ENCODE measurements at regions not wholly inside any gene's neighbourhood (a gene's known extent, or its start where the extent isn't known, plus 50 kb on each side); places are given as distances from the start of the nearest gene placed in this dataset.

DNA sequence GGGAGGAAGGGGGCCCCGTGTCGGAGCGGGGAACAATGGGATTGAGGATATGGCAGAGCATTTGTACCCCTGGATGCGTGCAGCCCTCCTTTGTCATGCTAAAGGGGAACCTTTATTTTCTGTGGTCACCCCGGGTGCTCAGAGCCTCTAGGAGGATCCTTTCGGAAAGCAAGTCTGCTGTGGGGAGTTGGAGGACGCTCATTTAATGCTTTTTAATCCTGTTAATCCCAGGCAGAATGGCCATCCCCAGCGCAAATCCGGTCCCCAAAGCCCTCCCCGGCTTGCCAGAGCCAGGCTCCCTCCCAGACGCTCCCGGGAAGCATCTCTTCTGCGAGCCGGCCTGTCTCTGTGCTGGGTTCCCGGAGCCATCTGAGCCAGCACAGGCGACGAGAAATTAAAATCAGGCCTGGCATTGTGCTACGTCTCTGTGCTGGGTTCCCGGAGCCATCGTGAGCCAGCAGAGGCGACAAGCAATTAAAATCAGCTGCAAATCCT, 113.2 kb upstream of the PPP2R3B start (continued):
- TF ChIP-seq ZNF362 (tag by site-specific recombination; IDR thresholded peaks at IDR 0.05) (no peak), ZNF133 (tag by site-specific recombination; IDR thresholded peaks at IDR 0.05) (no peak), BCL11B (tag by site-specific recombination; IDR thresholded peaks at IDR 0.05; ENCODE audit: low read depth) (no peak), ZNF585B (tag by site-specific recombination; IDR thresholded peaks at IDR 0.05) (no peak), ZNF791 (tag by site-specific recombination; IDR thresholded peaks at IDR 0.05) (no peak), ZNF707 (tag by site-specific recombination; IDR thresholded peaks at IDR 0.05) (no peak), RBAK (tag by site-specific recombination; IDR thresholded peaks at IDR 0.05) (no peak), KLF7 (tag by site-specific recombination; IDR thresholded peaks at IDR 0.05; ENCODE audit: borderline replicate concordance) (no peak), GLIS2 (tag by site-specific recombination; IDR thresholded peaks at IDR 0.05) (no peak)
- TF ChIP-seq, protein P1, sequence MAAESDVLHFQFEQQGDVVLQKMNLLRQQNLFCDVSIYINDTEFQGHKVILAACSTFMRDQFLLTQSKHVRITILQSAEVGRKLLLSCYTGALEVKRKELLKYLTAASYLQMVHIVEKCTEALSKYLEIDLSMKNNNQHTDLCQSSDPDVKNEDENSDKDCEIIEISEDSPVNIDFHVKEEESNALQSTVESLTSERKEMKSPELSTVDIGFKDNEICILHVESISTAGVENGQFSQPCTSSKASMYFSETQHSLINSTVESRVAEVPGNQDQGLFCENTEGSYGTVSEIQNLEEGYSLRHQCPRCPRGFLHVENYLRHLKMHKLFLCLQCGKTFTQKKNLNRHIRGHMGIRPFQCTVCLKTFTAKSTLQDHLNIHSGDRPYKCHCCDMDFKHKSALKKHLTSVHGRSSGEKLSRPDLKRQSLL (tag by site-specific recombination; IDR thresholded peaks at IDR 0.05) = no peak

DNA sequence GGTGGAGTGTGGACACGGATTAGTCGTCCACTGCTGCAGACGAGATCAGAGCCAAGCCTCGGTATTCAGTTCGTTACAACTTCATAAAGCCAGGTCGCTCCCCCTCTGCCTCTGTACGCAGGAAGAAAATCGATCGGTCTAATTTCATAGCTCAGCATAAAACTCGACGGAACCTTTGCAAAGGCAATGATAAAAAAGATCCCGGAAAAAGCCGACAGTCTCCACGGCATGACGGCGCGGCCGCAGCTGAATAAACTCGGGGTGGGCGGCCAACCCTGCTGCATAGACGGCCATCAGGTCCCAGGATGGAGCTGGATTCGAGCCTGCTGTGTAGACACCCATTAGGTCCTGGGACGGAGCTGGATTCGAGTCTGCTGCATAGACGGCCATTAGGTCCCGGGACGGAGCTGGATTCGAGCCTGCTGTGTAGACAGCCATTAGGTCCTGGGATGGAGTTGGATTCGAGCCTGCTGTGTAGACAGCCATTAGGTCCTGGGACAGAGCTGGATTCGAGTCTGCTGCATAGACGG, 113.8 kb upstream of the PPP2R3B start:
- H3K27ac ChIP-seq (ENCODE audit: extremely low read depth, low read depth, low read length) = no peak overlapping the region
- H3K36me3 ChIP-seq (ENCODE audit: control insufficient read depth in 2 of 2, insufficient read depth in 1 of 2, low read length in 2 of 2) = no peaks in the 10 kb centered on the region
- ChIA-PET POLR2A (no interaction called here), CTCF (no interaction called here)
- no peaks in the 10 kb centered on the region for H3K9me3 ChIP-seq (ENCODE audit: control insufficient read depth, insufficient read depth, low read depth, low read length)
- no peak for TF ChIP-seq ZFP3 (tag by site-specific recombination; IDR thresholded peaks at IDR 0.05; ENCODE audit: low read depth)
- no peak for TF ChIP-seq ZBTB20 (tag by site-specific recombination; IDR thresholded peaks at IDR 0.05)
- TF ChIP-seq SALL2 (tag by site-specific recombination; IDR thresholded peaks at IDR 0.05; ENCODE audit: borderline replicate concordance) = no peak
- TF ChIP-seq, protein P2, sequence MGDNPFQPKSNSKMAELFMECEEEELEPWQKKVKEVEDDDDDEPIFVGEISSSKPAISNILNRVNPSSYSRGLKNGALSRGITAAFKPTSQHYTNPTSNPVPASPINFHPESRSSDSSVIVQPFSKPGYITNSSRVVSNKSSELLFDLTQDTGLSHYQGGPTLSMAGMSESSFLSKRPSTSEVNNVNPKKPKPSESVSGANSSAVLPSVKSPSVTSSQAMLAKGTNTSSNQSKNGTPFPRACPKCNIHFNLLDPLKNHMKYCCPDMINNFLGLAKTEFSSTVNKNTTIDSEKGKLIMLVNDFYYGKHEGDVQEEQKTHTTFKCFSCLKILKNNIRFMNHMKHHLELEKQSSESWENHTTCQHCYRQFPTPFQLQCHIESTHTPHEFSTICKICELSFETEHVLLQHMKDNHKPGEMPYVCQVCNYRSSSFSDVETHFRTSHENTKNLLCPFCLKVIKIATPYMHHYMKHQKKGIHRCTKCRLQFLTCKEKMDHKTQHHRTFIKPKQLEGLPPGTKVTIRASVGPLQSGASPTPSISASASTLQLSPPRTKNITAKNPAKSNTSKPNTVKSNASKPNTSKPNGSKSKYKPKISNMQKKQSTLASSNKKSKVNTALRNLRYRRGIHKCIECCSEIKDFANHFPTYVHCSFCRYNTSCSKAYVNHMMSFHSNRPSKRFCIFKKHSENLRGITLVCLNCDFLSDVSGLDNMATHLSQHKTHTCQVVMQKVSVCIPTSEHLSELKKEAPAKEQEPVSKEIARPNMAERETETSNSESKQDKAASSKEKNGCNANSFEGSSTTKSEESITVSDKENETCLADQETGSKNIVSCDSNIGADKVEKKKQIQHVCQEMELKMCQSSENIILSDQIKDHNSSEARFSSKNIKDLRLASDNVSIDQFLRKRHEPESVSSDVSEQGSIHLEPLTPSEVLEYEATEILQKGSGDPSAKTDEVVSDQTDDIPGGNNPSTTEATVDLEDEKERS (tag by site-specific recombination; IDR thresholded peaks at IDR 0.05) = no peak
- TF ChIP-seq ZNF10 (tag by site-specific recombination; IDR thresholded peaks at IDR 0.05) = no peak
- TF ChIP-seq ZIC2 (tag by site-specific recombination; IDR thresholded peaks at IDR 0.05) = no peak
- TF ChIP-seq ZNF433 (tag by site-specific recombination; IDR thresholded peaks at IDR 0.05; ENCODE audit: low read depth) = no peak
- no peaks in the 10 kb centered on the region for H3K4me1 ChIP-seq (ENCODE audit: control insufficient read depth, insufficient read depth, low read length)
- H3K4me3 ChIP-seq (ENCODE audit: low read depth, low read length) = no peak overlapping the region

DNA sequence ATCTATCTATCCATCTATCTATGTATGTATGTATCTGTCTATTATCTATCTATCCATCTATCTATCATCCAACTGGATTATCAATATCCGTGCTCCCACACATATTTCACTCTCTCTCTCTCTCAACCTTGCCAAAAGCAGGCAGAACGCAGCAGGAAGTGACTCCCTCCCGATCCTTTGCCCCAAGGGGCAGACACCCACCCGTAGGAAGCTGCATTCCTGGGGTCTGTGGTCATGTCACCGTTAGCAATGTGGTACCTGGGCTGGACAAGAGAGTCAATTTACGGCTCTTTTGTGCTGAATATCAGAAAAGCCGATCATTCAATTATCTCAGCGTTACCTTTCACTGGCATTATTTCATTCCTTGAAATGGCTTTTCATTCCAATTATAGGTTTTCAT, 119.6 kb upstream of the PPP2R3B start:
- POLR2A ChIA-PET = no interaction called here
- Histone ChIP-seq H3K4me3 (ENCODE audit: low read depth, low read length) (no peak overlapping the region), H3K36me3 (ENCODE audit: control insufficient read depth in 2 of 2, insufficient read depth in 1 of 2, low read length in 2 of 2) (no peaks in the 10 kb centered on the region), H3K9me3 (ENCODE audit: control insufficient read depth, insufficient read depth, low read depth, low read length) (no peaks in the 10 kb centered on the region), H3K27ac (ENCODE audit: extremely low read depth, low read depth, low read length) (no peak overlapping the region), H3K4me1 (ENCODE audit: control insufficient read depth, insufficient read depth, low read length) (no peaks in the 10 kb centered on the region)
- CTCF ChIA-PET = no interaction called here
- TF ChIP-seq ZNF488 (tag by site-specific recombination; IDR thresholded peaks at IDR 0.05) (no peak), IKZF3 (tag by site-specific recombination; IDR thresholded peaks at IDR 0.05) (no peak), ZBTB1 (tag by site-specific recombination; IDR thresholded peaks at IDR 0.05) (no peak), SP7 (tag by site-specific recombination; IDR thresholded peaks at IDR 0.05) (no peak), ZNF473 (tag by site-specific recombination; IDR thresholded peaks at IDR 0.05) (no peak), ZNF175 (tag by site-specific recombination; IDR thresholded peaks at IDR 0.05) (no peak), ZNF621 (tag by site-specific recombination; IDR thresholded peaks at IDR 0.05) (no peak), ZNF433 (tag by site-specific recombination; IDR thresholded peaks at IDR 0.05; ENCODE audit: low read depth) (no peak), KLF10 (tag by site-specific recombination; IDR thresholded peaks at IDR 0.05) (no peak), MEIS1 (CRISPR knock-in tag; IDR thresholded peaks at IDR 0.05; ENCODE audit: borderline replicate concordance) (no peak)

All from HEK293 (cell line).